ENCODE measurements at regions not wholly inside any gene's neighbourhood (a gene's known extent, or its start where the extent isn't known, plus 50 kb on each side); places are given as distances from the start of the nearest gene placed in this dataset.
"Not testable (repeated sequence)": the region's sequence is repeated elsewhere in the genome, so short reads cannot be mapped to it uniquely, and the experiment has no call there.

DNA sequence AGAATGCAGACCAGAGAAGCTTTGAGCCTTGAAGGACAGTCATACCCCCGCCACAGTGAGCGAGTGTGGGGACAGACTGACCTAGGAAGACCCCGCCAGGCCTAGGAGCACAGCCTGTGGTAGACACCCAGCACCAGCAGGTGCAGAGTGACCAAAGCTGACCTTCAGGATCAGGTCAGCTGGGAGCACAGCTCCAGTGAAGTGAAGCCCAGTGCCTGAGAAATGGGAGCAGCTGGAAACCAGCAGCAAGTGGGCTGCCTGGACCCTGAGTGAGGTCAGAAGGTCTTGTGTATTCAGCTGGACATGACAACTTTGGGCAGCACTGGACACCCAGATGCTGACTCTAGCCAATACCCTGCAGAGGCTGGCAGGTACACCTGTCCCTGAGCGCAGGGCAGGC, 268.9 kb downstream of the TEX29 start:
- ATAC-seq, result no peak
- intact Hi-C loops (cut with DNase I), result no loop called here
- no peaks in the 10 kb centered on the region for H3K36me3 ChIP-seq
- H3K27ac ChIP-seq, result no peak overlapping the region
- H3K27me3 ChIP-seq, result no peaks in the 10 kb centered on the region
- DNase-seq, result peak; percentile 29
- no peaks in the 10 kb centered on the region for H3K4me1 ChIP-seq
- no peaks in the 10 kb centered on the region for H3K9me3 ChIP-seq
- TF ChIP-seq, protein P1, sequence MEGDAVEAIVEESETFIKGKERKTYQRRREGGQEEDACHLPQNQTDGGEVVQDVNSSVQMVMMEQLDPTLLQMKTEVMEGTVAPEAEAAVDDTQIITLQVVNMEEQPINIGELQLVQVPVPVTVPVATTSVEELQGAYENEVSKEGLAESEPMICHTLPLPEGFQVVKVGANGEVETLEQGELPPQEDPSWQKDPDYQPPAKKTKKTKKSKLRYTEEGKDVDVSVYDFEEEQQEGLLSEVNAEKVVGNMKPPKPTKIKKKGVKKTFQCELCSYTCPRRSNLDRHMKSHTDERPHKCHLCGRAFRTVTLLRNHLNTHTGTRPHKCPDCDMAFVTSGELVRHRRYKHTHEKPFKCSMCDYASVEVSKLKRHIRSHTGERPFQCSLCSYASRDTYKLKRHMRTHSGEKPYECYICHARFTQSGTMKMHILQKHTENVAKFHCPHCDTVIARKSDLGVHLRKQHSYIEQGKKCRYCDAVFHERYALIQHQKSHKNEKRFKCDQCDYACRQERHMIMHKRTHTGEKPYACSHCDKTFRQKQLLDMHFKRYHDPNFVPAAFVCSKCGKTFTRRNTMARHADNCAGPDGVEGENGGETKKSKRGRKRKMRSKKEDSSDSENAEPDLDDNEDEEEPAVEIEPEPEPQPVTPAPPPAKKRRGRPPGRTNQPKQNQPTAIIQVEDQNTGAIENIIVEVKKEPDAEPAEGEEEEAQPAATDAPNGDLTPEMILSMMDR (IDR thresholded peaks at IDR 0.05), result no peak
- no peak overlapping the region for H3K4me3 ChIP-seq

DNA sequence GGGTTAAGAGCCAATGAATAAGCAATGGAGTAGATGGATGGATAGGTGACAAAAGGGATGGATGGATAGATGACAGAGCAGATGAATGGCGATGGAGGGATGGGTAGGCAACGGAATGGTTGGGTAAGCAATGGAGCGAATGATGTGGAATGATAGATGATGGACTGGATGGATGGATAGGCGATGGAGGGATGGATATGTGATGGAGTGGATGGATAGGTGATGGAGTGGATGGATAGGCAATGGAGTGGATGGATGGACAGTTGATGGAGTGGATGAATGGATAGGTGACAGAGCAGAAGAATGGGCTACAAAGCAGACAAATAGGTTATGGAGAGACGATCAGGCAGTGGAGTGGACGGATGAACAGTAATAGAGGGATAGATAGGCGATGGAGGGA, 269.6 kb downstream of the TEX29 start:
- Histone ChIP-seq H3K27me3 (no peaks in the 10 kb centered on the region), H3K4me1 (no peaks in the 10 kb centered on the region), H3K27ac (no peak overlapping the region), H3K9me3 (no peaks in the 10 kb centered on the region), H3K36me3 (no peaks in the 10 kb centered on the region), H3K4me3 (no peak overlapping the region)
- DNase-seq (no peak), ATAC-seq (no peak)
- TF ChIP-seq, protein P1 (IDR thresholded peaks at IDR 0.05), result no peak
- intact Hi-C loops (cut with DNase I), result no loop called here

DNA sequence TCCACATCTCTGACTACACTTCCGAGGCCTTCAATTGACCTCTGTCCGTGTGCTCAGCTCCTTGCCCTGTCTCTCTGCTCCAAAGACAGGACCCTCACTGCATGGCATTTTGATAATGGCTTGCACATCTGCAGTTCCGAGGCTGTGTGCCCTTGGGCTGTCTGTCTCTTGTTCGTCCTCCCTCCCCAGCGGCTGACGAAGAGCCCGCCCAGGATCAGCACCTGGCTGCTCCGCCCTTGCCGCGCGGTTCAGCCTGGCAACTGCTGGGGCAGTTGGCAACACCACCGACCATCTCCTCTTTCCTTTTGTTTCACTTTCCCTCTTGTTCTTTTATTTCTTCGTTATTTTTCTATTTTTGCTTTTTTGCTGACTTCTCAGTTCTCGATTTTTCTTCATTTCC, 270.4 kb downstream of the TEX29 start:
- Histone ChIP-seq H3K4me1 (no peaks in the 10 kb centered on the region), H3K36me3 (no peaks in the 10 kb centered on the region), H3K9me3 (no peaks in the 10 kb centered on the region), H3K27ac (no peak overlapping the region), H3K27me3 (no peaks in the 10 kb centered on the region), H3K4me3 (no peak overlapping the region)
- DNase-seq (peak; percentile 35), ATAC-seq (no peak)
- TF ChIP-seq, protein P1 (IDR thresholded peaks at IDR 0.05), result no peak
- intact Hi-C loops (cut with DNase I), result no loop called here

DNA sequence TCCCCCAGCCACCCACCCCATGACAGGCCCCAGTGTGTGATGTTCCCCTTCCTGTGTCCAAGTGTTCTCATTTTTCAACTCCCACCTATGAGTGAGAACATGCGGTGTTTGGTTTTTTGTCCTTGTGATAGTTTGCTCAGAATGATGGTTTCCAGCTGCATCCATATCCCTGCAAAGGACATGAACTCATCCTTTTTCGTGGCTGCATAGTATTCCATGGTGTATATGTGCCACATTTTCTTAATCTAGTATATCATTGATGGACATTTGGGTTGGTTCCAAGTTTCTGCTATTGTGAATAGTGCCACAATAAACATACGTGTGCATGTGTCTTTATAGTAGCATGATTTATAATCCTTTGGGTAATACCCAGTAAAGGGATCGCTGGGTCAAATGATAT, 273.0 kb downstream of the TEX29 start:
- H3K4me3 ChIP-seq; H3K9me3 ChIP-seq; H3K27me3 ChIP-seq; H3K27ac ChIP-seq; H3K36me3 ChIP-seq; intact Hi-C loops (cut with DNase I); DNase-seq; H3K4me1 ChIP-seq; ATAC-seq: not testable (repeated sequence)

DNA sequence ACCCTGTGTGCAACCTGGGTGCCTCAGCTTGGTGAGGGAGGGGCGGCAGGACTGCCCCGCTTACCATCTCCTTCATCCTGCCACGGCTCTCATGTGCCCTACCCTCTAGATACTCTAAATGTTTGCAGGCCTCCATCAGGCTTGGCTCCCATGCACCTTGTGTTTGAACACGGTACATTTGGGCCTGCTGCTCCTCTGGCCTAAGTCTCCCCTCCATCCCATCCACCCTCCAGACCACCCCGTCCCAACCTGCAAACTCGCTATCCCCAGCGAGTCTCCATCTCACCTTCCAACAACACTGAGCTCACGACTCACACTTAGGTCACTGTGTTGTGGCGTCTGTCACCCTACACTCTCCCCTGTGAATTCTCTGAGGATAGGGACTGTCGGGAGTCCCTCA, 274.2 kb downstream of the TEX29 start:
- intact Hi-C loops (cut with DNase I), result no loop called here
- Histone ChIP-seq H3K36me3 (no peaks in the 10 kb centered on the region), H3K4me3 (no peak overlapping the region), H3K27me3 (no peaks in the 10 kb centered on the region), H3K4me1 (no peaks in the 10 kb centered on the region), H3K9me3 (no peaks in the 10 kb centered on the region), H3K27ac (no peak overlapping the region)
- peak; percentile 48 for DNase-seq
- no peak for ATAC-seq
- TF ChIP-seq, protein P1 (IDR thresholded peaks at IDR 0.05), result no peak

DNA sequence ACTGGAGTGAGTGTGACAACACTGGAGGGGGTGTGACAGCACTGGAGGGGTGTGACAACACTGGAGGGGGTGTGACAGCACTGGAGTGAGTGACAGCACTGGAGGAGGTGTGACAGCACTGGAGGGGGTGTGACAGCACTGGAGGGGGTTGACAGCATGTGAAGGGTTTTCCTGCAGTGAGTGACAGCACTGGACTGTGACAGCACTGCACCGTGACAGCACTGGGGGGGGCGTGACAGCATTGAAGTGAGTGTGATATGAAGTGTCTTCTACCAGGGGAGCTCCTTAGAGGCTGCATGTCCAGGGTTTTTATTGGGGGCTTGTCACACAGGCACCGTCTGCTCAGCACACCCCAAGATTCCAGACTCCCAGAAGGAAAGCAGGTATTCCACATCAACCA, 274.8 kb downstream of the TEX29 start:
- Histone ChIP-seq H3K4me1 (no peaks in the 10 kb centered on the region), H3K36me3 (no peaks in the 10 kb centered on the region), H3K9me3 (no peaks in the 10 kb centered on the region), H3K27me3 (no peaks in the 10 kb centered on the region), H3K4me3 (no peak overlapping the region), H3K27ac (no peak overlapping the region)
- TF ChIP-seq, protein P1 (IDR thresholded peaks at IDR 0.05), result no peak
- DNase-seq (no peak), ATAC-seq (no peak)
- intact Hi-C loops (cut with DNase I), result no loop called here

Measured in upper lobe of right lung (tissue), 1 donor.